ENCODE measurements at regions not wholly inside any gene's neighbourhood (a gene's known extent, or its start where the extent isn't known, plus 50 kb on each side); places are given as distances from the start of the nearest gene placed in this dataset.

GRCh38 chr9:86695910-86696424 lies 251.3 kb downstream of the GAS1 start:
- Mint-ChIP-seq H3K4me3 (no peak overlapping the region), H3K4me1 (no peaks in the 10 kb centered on the region), H3K27ac (no peak overlapping the region), H3K36me3 (no peaks in the 10 kb centered on the region), H3K9me3 (no peaks in the 10 kb centered on the region), H3K27me3 (peaks cover 9% of the 10 kb centered on the region)
- no peak for DNase-seq

- Mint-ChIP-seq H3K9me3 (no peaks in the 10 kb centered on the region), H3K4me1 (no peaks in the 10 kb centered on the region), H3K27me3 (peaks cover 17% of the 10 kb centered on the region), H3K27ac (no peak overlapping the region), H3K4me3 (no peak overlapping the region), H3K36me3 (no peaks in the 10 kb centered on the region)
- DNase-seq, result no peak
Observed at GRCh38 chr9:86690034-86690433, 257.3 kb downstream of the GAS1 start.

GRCh38 chr9:86687788-86688187 lies 259.5 kb downstream of the GAS1 start:
- Mint-ChIP-seq H3K9me3 (no peaks in the 10 kb centered on the region), H3K4me3 (no peak overlapping the region), H3K36me3 (no peaks in the 10 kb centered on the region), H3K27ac (no peak overlapping the region), H3K27me3 (peaks cover 11% of the 10 kb centered on the region), H3K4me1 (no peaks in the 10 kb centered on the region)
- DNase-seq, result no peak

GRCh38 chr9:86685556-86685955 lies 261.8 kb downstream of the GAS1 start:
- Mint-ChIP-seq H3K4me3 (no peak overlapping the region), H3K36me3 (no peaks in the 10 kb centered on the region), H3K9me3 (no peaks in the 10 kb centered on the region), H3K27ac (no peak overlapping the region), H3K27me3 (peaks cover 8% of the 10 kb centered on the region), H3K4me1 (no peaks in the 10 kb centered on the region)
- DNase-seq, result no peak

GRCh38 chr9:86684148-86684547 lies 263.2 kb downstream of the GAS1 start:
- no peak for DNase-seq
- H3K27me3 Mint-ChIP-seq, result peaks cover 11% of the 10 kb centered on the region
- H3K9me3 Mint-ChIP-seq, result no peaks in the 10 kb centered on the region
- no peak overlapping the region for H3K4me3 Mint-ChIP-seq
- no peak overlapping the region for H3K27ac Mint-ChIP-seq
- no peaks in the 10 kb centered on the region for H3K36me3 Mint-ChIP-seq
- H3K4me1 Mint-ChIP-seq, result no peaks in the 10 kb centered on the region

- Mint-ChIP-seq H3K27me3 (peaks cover 6% of the 10 kb centered on the region), H3K4me1 (no peaks in the 10 kb centered on the region), H3K4me3 (no peak overlapping the region), H3K27ac (peak overlapping the region; percentile 15), H3K9me3 (no peaks in the 10 kb centered on the region), H3K36me3 (no peaks in the 10 kb centered on the region)
- DNase-seq, result no peak
Observed at GRCh38 chr9:86682240-86682639, 265.1 kb downstream of the GAS1 start.

- Mint-ChIP-seq H3K27me3 (peaks cover 3% of the 10 kb centered on the region), H3K9me3 (no peaks in the 10 kb centered on the region), H3K27ac (no peak overlapping the region), H3K4me1 (no peaks in the 10 kb centered on the region), H3K4me3 (no peak overlapping the region), H3K36me3 (no peaks in the 10 kb centered on the region)
- DNase-seq, result no peak
Observed at GRCh38 chr9:86679909-86680308, 267.4 kb downstream of the GAS1 start.

GRCh38 chr9:86676396-86676795 lies 270.9 kb downstream of the GAS1 start:
- Mint-ChIP-seq H3K9me3 (no peaks in the 10 kb centered on the region), H3K36me3 (no peaks in the 10 kb centered on the region), H3K4me1 (no peaks in the 10 kb centered on the region), H3K27me3 (peaks cover 3% of the 10 kb centered on the region), H3K4me3 (no peak overlapping the region), H3K27ac (no peak overlapping the region)
- no peak for DNase-seq

- H3K27ac Mint-ChIP-seq, result no peak overlapping the region
- H3K27me3 Mint-ChIP-seq, result peaks cover 3% of the 10 kb centered on the region
- no peaks in the 10 kb centered on the region for H3K36me3 Mint-ChIP-seq
- no peak for DNase-seq
- H3K4me3 Mint-ChIP-seq, result no peak overlapping the region
- no peaks in the 10 kb centered on the region for H3K4me1 Mint-ChIP-seq
- H3K9me3 Mint-ChIP-seq, result peaks cover 1% of the 10 kb centered on the region
Observed at GRCh38 chr9:86675805-86676204, 271.5 kb downstream of the GAS1 start.

GRCh38 chr9:86674487-86674886 lies 272.8 kb downstream of the GAS1 start:
- H3K9me3 Mint-ChIP-seq, result peaks cover 4% of the 10 kb centered on the region
- H3K36me3 Mint-ChIP-seq, result no peaks in the 10 kb centered on the region
- H3K4me1 Mint-ChIP-seq, result no peaks in the 10 kb centered on the region
- no peak overlapping the region for H3K4me3 Mint-ChIP-seq
- no peak for DNase-seq
- peaks cover 1% of the 10 kb centered on the region for H3K27me3 Mint-ChIP-seq
- H3K27ac Mint-ChIP-seq, result no peak overlapping the region

- Mint-ChIP-seq H3K4me3 (no peak overlapping the region), H3K9me3 (peaks cover 4% of the 10 kb centered on the region), H3K36me3 (no peaks in the 10 kb centered on the region), H3K27ac (no peak overlapping the region), H3K27me3 (no peaks in the 10 kb centered on the region), H3K4me1 (no peaks in the 10 kb centered on the region)
- DNase-seq, result no peak
Observed at GRCh38 chr9:86672966-86673365, 274.3 kb downstream of the GAS1 start.

- H3K27me3 Mint-ChIP-seq, result no peaks in the 10 kb centered on the region
- no peaks in the 10 kb centered on the region for H3K36me3 Mint-ChIP-seq
- H3K9me3 Mint-ChIP-seq, result peaks cover 4% of the 10 kb centered on the region
- no peak overlapping the region for H3K4me3 Mint-ChIP-seq
- H3K4me1 Mint-ChIP-seq, result no peaks in the 10 kb centered on the region
- no peak overlapping the region for H3K27ac Mint-ChIP-seq
- no peak for DNase-seq
Observed at GRCh38 chr9:86672301-86672700, 275.0 kb downstream of the GAS1 start.

GRCh38 chr9:86671018-86671417 lies 276.3 kb downstream of the GAS1 start:
- H3K27me3 Mint-ChIP-seq, result peaks cover 5% of the 10 kb centered on the region

GRCh38 chr9:86670536-86670935 lies 276.8 kb downstream of the GAS1 start:
- Mint-ChIP-seq H3K4me3 (no peak overlapping the region), H3K9me3 (peaks cover 4% of the 10 kb centered on the region), H3K36me3 (no peaks in the 10 kb centered on the region), H3K27ac (no peak overlapping the region), H3K27me3 (peaks cover 5% of the 10 kb centered on the region), H3K4me1 (no peaks in the 10 kb centered on the region)
- no peak for DNase-seq

More at GRCh38 chr9:86671018-86671417, 276.3 kb downstream of the GAS1 start:
- Mint-ChIP-seq H3K4me1 (no peaks in the 10 kb centered on the region), H3K27ac (no peak overlapping the region), H3K4me3 (no peak overlapping the region), H3K36me3 (no peaks in the 10 kb centered on the region), H3K9me3 (peaks cover 4% of the 10 kb centered on the region)
- no peak for DNase-seq

- Mint-ChIP-seq H3K36me3 (no peaks in the 10 kb centered on the region), H3K4me1 (no peaks in the 10 kb centered on the region), H3K9me3 (peaks cover 4% of the 10 kb centered on the region), H3K27me3 (peaks cover 5% of the 10 kb centered on the region), H3K4me3 (no peak overlapping the region), H3K27ac (no peak overlapping the region)
- DNase-seq, result no peak
Observed at GRCh38 chr9:86670076-86670475, 277.2 kb downstream of the GAS1 start.

- H3K9me3 Mint-ChIP-seq, result peaks cover 4% of the 10 kb centered on the region
- H3K4me1 Mint-ChIP-seq, result no peaks in the 10 kb centered on the region
- H3K27ac Mint-ChIP-seq, result no peak overlapping the region
- no peaks in the 10 kb centered on the region for H3K36me3 Mint-ChIP-seq
- no peak overlapping the region for H3K4me3 Mint-ChIP-seq
- no peak for DNase-seq
- H3K27me3 Mint-ChIP-seq, result peaks cover 5% of the 10 kb centered on the region
Observed at GRCh38 chr9:86669422-86669821, 277.9 kb downstream of the GAS1 start.

GRCh38 chr9:86668488-86668887 lies 278.8 kb downstream of the GAS1 start:
- Mint-ChIP-seq H3K27me3 (peaks cover 5% of the 10 kb centered on the region), H3K27ac (no peak overlapping the region), H3K9me3 (peaks cover 4% of the 10 kb centered on the region), H3K4me3 (no peak overlapping the region), H3K36me3 (no peaks in the 10 kb centered on the region), H3K4me1 (no peaks in the 10 kb centered on the region)
- DNase-seq, result no peak

Data from activated naive CD8-positive, alpha-beta T cell treated with anti-CD3 and anti-CD28 coated beads for 36 hours (primary cell).